Activated CD4-positive, alpha-beta T cell treated with anti-CD3 and anti-CD28 coated beads for 36 hours (primary cell): ENCODE measurements at regions not wholly inside any gene's neighbourhood (a gene's known extent, or its start where the extent isn't known, plus 50 kb on each side); places are given as distances from the start of the nearest gene placed in this dataset.

Experiments used
- ATAC-seq: fragments of 200-7000 bp; cut with Tn5 transposase; one replicate; pipeline ENCODE4 v1.10.0; 2021; ENCODE audit warnings: mild to moderate bottlenecking, moderate library complexity
- CTCF ChIA-PET: fragments of 350-600 bp; sonication (Branson Sonifier 250); formaldehyde crosslinking; loops from one replicate; lab custom pipeline; 2021; ENCODE audit warnings: antibody characterized with exemption; lab: Charles Lee
- POLR2A ChIA-PET: fragments of 350-600 bp; sonication (Branson Sonifier 250); formaldehyde crosslinking; loops from one replicate; lab custom pipeline; 2021; ENCODE audit warnings: antibody characterized with exemption, inconsistent platforms; lab: Charles Lee
- DNase-seq: peaks from one replicate; pipeline ENCODE4 v3.0.0-alpha.2; 2020
- H3K27ac Mint-ChIP-seq: one replicate; pipeline ENCODE4 v1.8.0; 2021; ENCODE audit warnings: mixed read lengths
- H3K27me3 Mint-ChIP-seq: one replicate; pipeline ENCODE4 v1.8.0; 2021; ENCODE audit warnings: mixed read lengths
- H3K36me3 Mint-ChIP-seq: one replicate; pipeline ENCODE4 v1.8.0; 2021; ENCODE audit warnings: low read depth, mixed read lengths
- H3K4me1 Mint-ChIP-seq: one replicate; pipeline ENCODE4 v1.8.0; 2021; ENCODE audit warnings: mixed read lengths
- H3K4me3 Mint-ChIP-seq: one replicate; pipeline ENCODE4 v1.8.0; 2021; ENCODE audit warnings: mild to moderate bottlenecking, moderate library complexity, mixed read lengths
- H3K9me3 Mint-ChIP-seq: one replicate; pipeline ENCODE4 v1.8.0; 2021; ENCODE audit warnings: low read depth, mixed read lengths
- intact Hi-C, 2 experiments: fragments of 100-400 bp; cut with DNase I in 1 of 2; cut with micrococcal nuclease in 1 of 2; formaldehyde crosslinking; loops; one replicate each; pipeline versions ENCODE4 v1.14.2 to v1.15.1; 2022 to 2024; cut with DNase I, micrococcal nuclease

GRCh38 chr3:168975576-168975975, 687.9 kb downstream of the MECOM start:
- Mint-ChIP-seq H3K9me3 (no peaks in the 10 kb centered on the region), H3K27ac (no peak overlapping the region), H3K4me3 (no peak overlapping the region), H3K27me3 (no peaks in the 10 kb centered on the region), H3K36me3 (no peaks in the 10 kb centered on the region), H3K4me1 (no peaks in the 10 kb centered on the region)
- ChIA-PET POLR2A (no interaction called here), CTCF (interaction anchor here (0.8 kb wide), 1 partner anchor 78 kb away, joined by 3 read pairs; no protein-coding TSS in a partner anchor)
- no peak for ATAC-seq
- intact Hi-C loops: no loop called here
- DNase-seq: no peak

DNA sequence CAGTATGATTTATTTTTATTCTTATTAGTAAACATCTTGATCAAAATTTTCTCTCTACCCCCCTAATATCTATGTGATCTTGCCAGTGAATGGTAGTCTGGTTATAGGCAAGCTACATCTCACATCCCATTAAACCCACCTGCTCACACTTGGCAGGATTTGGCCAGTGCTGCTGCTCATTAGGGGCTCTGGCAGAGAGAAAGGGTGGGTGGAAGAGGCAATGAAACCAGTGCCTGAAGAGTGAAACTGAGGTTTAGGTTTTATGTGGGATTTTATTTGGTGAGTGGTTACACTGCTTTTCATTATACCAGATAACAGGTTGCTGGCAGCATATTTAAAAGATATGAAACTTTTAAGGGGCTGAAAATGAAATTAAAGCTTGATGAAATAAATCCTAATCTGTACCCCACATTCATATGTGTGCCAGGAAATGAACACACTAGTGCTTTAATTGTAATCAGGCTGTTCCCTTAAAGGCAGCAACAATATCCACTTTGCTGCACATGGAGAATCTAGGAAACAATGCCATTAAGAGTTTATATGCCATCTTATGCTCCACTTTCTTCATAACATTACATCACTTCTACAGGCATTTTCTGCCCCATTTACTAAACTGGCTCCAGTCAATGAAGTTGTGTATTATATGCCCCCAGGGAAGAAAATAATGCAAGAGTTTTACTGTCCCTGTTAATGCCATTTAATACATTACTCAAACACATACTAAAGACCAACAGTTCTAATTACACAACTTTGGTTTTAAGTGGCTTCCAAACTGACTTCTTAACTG, 688.7 kb downstream of the MECOM start:
- Mint-ChIP-seq H3K4me3 (no peak overlapping the region), H3K4me1 (no peaks in the 10 kb centered on the region), H3K9me3 (no peaks in the 10 kb centered on the region), H3K27me3 (no peaks in the 10 kb centered on the region), H3K36me3 (no peaks in the 10 kb centered on the region), H3K27ac (no peak overlapping the region)
- ChIA-PET POLR2A (no interaction called here), CTCF (no interaction called here)
- DNase-seq: no peak
- intact Hi-C loops: no loop called here
- ATAC-seq: no peak

- Mint-ChIP-seq H3K4me3 (no peak overlapping the region), H3K36me3 (no peaks in the 10 kb centered on the region), H3K9me3 (no peaks in the 10 kb centered on the region), H3K27me3 (no peaks in the 10 kb centered on the region), H3K27ac (no peak overlapping the region), H3K4me1 (no peaks in the 10 kb centered on the region)
- DNase-seq: no peak
- intact Hi-C loops: no loop called here
- ATAC-seq: no peak
- POLR2A ChIA-PET: no interaction called here
- CTCF ChIA-PET: no interaction called here
Measured at GRCh38 chr3:168973897-168974296, 689.6 kb downstream of the MECOM start.

- ATAC-seq (no peak), DNase-seq (no peak)
- intact Hi-C loops: no loop called here
- Mint-ChIP-seq H3K4me1 (no peaks in the 10 kb centered on the region), H3K9me3 (no peaks in the 10 kb centered on the region), H3K4me3 (no peak overlapping the region), H3K36me3 (no peaks in the 10 kb centered on the region), H3K27ac (no peak overlapping the region), H3K27me3 (no peaks in the 10 kb centered on the region)
- POLR2A ChIA-PET: no interaction called here
- CTCF ChIA-PET: no interaction called here
Measured at GRCh38 chr3:168973206-168973605, 690.3 kb downstream of the MECOM start.

- Mint-ChIP-seq H3K9me3 (no peaks in the 10 kb centered on the region), H3K27me3 (no peaks in the 10 kb centered on the region), H3K36me3 (no peaks in the 10 kb centered on the region), H3K27ac (no peak overlapping the region), H3K4me1 (no peaks in the 10 kb centered on the region), H3K4me3 (no peak overlapping the region)
- ATAC-seq (no peak), DNase-seq (no peak)
- CTCF ChIA-PET: no interaction called here
- intact Hi-C loops: no loop called here
- POLR2A ChIA-PET: no interaction called here
Measured at GRCh38 chr3:168968609-168969008, 694.9 kb downstream of the MECOM start.

DNA sequence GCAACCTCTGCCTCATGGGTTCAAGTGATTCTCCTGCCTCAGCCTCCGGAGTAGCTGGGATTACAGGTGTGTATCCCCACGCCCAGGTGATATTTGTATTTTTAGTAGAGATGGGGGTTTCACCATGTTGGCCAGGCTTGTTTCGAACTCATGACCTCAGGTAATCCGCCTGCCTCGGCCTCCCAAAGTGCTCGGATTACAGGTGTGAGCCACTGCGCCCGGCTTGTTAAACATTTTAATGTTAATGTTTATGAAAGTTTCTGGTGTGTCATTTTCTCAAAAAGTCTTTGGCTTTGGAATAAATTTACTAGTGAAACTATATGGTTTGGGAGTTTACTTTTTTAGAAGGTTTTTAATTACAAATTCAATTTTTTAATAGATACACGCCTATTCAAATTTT, 698.8 kb downstream of the MECOM start:
- Mint-ChIP-seq H3K36me3 (no peaks in the 10 kb centered on the region), H3K4me1 (no peaks in the 10 kb centered on the region), H3K27me3 (no peaks in the 10 kb centered on the region), H3K9me3 (no peaks in the 10 kb centered on the region), H3K4me3 (no peak overlapping the region), H3K27ac (no peak overlapping the region)
- no peak for ATAC-seq
- no peak for DNase-seq
- ChIA-PET CTCF (no interaction called here), POLR2A (no interaction called here)
- intact Hi-C loops: no loop called here

DNA sequence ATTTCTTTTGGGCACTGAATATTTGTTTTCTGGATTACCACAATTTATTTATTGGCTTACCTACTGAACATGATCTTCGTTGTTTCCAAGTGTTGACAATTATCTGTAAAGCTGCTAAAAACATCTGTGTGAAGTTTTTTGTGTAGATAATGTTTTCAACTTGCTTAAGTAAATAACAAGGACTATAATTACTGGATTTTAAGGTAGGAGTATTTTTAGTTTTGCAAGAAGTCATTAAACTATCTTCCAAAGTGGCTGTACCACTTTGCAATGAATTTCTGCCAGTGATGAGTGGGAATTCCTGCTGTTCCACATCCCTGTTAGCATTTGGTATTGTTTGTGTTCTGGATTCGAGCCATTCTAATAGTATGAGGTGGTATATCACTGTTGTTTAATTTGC, 702.2 kb downstream of the MECOM start:
- Mint-ChIP-seq H3K27me3 (no peaks in the 10 kb centered on the region), H3K36me3 (no peaks in the 10 kb centered on the region), H3K27ac (no peak overlapping the region), H3K4me1 (no peaks in the 10 kb centered on the region), H3K9me3 (no peaks in the 10 kb centered on the region), H3K4me3 (no peak overlapping the region)
- DNase-seq (no peak), ATAC-seq (no peak)
- CTCF ChIA-PET: no interaction called here
- intact Hi-C loops: no loop called here
- POLR2A ChIA-PET: no interaction called here

DNA sequence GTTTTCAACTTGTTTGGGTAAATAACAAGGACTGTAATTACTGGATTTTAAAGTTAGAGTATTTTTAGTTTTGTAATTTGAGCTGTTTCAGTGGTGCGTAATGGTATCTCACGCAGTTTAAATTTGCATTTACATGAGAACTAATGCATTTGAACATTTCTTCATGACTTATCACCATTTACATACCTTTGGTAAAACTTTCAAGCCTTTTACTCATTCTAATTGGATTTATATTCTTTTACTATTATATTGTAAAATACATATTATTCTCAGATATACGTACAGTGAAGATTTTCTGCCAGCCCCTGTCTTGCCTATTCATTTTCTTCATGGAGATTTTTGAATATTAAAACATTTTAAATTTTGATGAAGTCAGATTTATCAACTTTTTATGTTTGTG, 703.8 kb downstream of the MECOM start:
- intact Hi-C loops: no loop called here

DNA sequence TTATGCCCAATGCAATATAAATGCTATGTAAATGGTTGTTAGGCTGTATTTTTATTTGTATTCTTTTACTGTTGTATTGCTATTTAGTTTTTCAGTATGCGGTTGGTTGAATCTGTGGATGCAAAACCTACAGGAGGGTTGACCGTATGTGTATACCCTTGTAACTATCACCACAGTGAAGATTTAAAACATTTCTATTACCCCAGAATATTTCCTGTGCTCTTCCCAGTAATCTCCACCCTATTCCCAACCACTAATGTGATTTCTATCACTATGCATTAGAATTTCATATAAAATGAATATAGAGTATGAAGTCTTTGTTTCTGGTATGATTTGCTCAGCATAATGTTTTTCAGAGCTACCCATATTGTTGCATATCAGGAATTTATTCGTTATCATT, 705.0 kb downstream of the MECOM start:
- no peaks in the 10 kb centered on the region for H3K9me3 Mint-ChIP-seq
- no peak overlapping the region for H3K4me3 Mint-ChIP-seq
- H3K36me3 Mint-ChIP-seq: no peaks in the 10 kb centered on the region
- H3K27ac Mint-ChIP-seq: no peak overlapping the region
- intact Hi-C loops: no loop called here
- no peaks in the 10 kb centered on the region for H3K27me3 Mint-ChIP-seq
- DNase-seq: no peak
- ChIA-PET POLR2A (no interaction called here), CTCF (no interaction called here)
- ATAC-seq: no peak
- H3K4me1 Mint-ChIP-seq: no peaks in the 10 kb centered on the region

More for the DNA sequence above, 703.8 kb downstream of the MECOM start:
- Mint-ChIP-seq H3K36me3 (no peaks in the 10 kb centered on the region), H3K9me3 (no peaks in the 10 kb centered on the region), H3K4me3 (no peak overlapping the region), H3K27me3 (no peaks in the 10 kb centered on the region), H3K27ac (no peak overlapping the region), H3K4me1 (no peaks in the 10 kb centered on the region)
- ChIA-PET POLR2A (no interaction called here), CTCF (no interaction called here)
- ATAC-seq: no peak
- DNase-seq: no peak

- Mint-ChIP-seq H3K36me3 (no peaks in the 10 kb centered on the region), H3K27ac (no peak overlapping the region), H3K9me3 (no peaks in the 10 kb centered on the region), H3K4me1 (no peaks in the 10 kb centered on the region), H3K27me3 (no peaks in the 10 kb centered on the region), H3K4me3 (no peak overlapping the region)
- ChIA-PET POLR2A (no interaction called here), CTCF (interaction anchor here (0.5 kb wide), 1 partner anchor 916 kb away, joined by 3 read pairs; no protein-coding TSS in a partner anchor)
- intact Hi-C loops: no loop called here
- ATAC-seq (no peak), DNase-seq (no peak)
Measured at GRCh38 chr3:168956076-168956475, 707.4 kb downstream of the MECOM start.

DNA sequence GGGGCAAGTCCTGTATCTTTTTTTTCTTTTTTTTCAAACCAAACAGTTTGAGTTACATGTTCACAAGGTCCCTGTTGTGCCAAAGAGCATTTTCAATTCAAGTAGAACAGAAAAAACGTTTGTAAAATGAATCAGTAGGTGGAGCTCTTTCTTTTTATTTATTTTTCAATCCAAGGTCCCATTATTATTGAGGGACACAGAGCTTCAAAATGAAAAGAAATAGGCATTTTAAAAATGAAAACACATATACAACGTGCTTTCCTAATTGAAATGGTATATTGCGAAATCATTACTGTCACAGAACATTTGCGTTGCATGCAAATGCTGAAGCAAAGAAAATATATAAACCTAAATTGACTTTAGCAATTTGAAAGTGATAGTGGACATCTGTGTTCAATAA, 711.0 kb downstream of the MECOM start:
- Mint-ChIP-seq H3K27ac (no peak overlapping the region), H3K9me3 (no peaks in the 10 kb centered on the region), H3K4me3 (no peak overlapping the region), H3K27me3 (no peaks in the 10 kb centered on the region), H3K36me3 (no peaks in the 10 kb centered on the region), H3K4me1 (no peaks in the 10 kb centered on the region)
- POLR2A ChIA-PET: no interaction called here
- intact Hi-C loops: no loop called here
- no peak for DNase-seq
- CTCF ChIA-PET: interaction anchor here (0.6 kb wide), 1 partner anchor 648 kb away, joined by 3 read pairs; no protein-coding TSS in a partner anchor
- ATAC-seq: no peak

DNA sequence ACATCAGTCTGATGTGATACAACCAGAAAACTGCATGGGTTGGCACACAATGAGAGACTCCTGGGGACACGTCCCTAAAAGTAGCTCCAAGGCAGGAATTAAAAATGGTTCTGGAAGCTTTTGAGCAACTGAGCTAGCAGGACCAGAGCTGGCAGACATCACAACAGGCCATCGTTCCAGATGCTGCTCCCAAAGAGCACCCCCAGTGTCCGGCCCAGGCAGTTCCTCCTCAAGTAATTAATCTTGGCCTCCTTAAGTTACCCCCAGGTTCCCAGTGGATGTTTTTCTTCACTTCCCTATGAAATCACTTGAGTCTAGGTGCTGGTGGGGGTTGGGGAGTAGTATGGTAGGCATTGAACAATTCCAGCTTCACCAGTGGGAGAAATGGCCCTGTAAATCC, 711.6 kb downstream of the MECOM start:
- Mint-ChIP-seq H3K9me3 (no peaks in the 10 kb centered on the region), H3K27ac (no peak overlapping the region), H3K4me3 (no peak overlapping the region), H3K4me1 (no peaks in the 10 kb centered on the region), H3K27me3 (no peaks in the 10 kb centered on the region), H3K36me3 (no peaks in the 10 kb centered on the region)
- CTCF ChIA-PET: no interaction called here
- no peak for ATAC-seq
- intact Hi-C loops: no loop called here
- POLR2A ChIA-PET: no interaction called here
- DNase-seq: no peak
